H9 (cell line): ENCODE measurements at regions not wholly inside any gene's neighbourhood (a gene's known extent, or its start where the extent isn't known, plus 50 kb on each side); places are given as distances from the start of the nearest gene placed in this dataset.

Source experiments
- DNase-seq: peaks from one replicate; pipeline ENCODE4 v3.0.0-alpha.2; 2017
- H2AFZ ChIP-seq: one replicate; pipeline ENCODE4 v1.6.1; 2013; ENCODE audit warnings: mild to moderate bottlenecking, low read length, control low read depth, moderate library complexity
- H2AK5ac ChIP-seq: 2 replicates; pipeline ENCODE4 v1.6.1; 2013; ENCODE audit warnings: low read length, control low read depth, mixed read lengths; ENCODE audit not compliant: insufficient read length
- H2BK120ac ChIP-seq: one replicate; pipeline ENCODE4 v1.6.1; 2013; ENCODE audit warnings: low read depth, mild to moderate bottlenecking, low read length, control low read depth, inconsistent platforms; ENCODE audit not compliant: poor library complexity, severe bottlenecking
- H2BK12ac ChIP-seq: 2 replicates; pipeline ENCODE4 v1.6.1; 2013; ENCODE audit warnings: low read length, control low read depth, mixed read lengths, low read depth; ENCODE audit not compliant: insufficient read length
- H2BK15ac ChIP-seq: 2 replicates; pipeline ENCODE4 v1.6.1; 2013; ENCODE audit warnings: low read depth, low read length, control low read depth
- H2BK20ac ChIP-seq: one replicate; pipeline ENCODE4 v1.6.1; 2013; ENCODE audit warnings: low read depth, mild to moderate bottlenecking, low read length, control low read depth, inconsistent platforms; ENCODE audit not compliant: poor library complexity, severe bottlenecking
- H2BK5ac ChIP-seq: 2 replicates; pipeline ENCODE4 v1.6.1; 2013; ENCODE audit warnings: low read length, control low read depth, mixed read lengths; ENCODE audit not compliant: insufficient read length
- H3K14ac ChIP-seq: 2 replicates; pipeline ENCODE4 v1.6.1; 2013; ENCODE audit warnings: low read length, control low read depth; ENCODE audit not compliant: insufficient read depth
- H3K18ac ChIP-seq: 2 replicates; pipeline ENCODE4 v1.6.1; 2013; ENCODE audit warnings: low read depth, mild to moderate bottlenecking, mixed read lengths, low read length, control low read depth; ENCODE audit not compliant: insufficient read length
- H3K23ac ChIP-seq: 2 replicates; pipeline ENCODE4 v1.6.1; 2013; ENCODE audit warnings: low read length, control low read depth, mixed read lengths, low read depth; ENCODE audit not compliant: insufficient read length
- H3K23me2 ChIP-seq: 2 replicates; pipeline ENCODE4 v1.6.1; 2013; ENCODE audit warnings: low read depth, mild to moderate bottlenecking, mixed read lengths, low read length, control low read depth; ENCODE audit not compliant: insufficient read length, poor library complexity, severe bottlenecking
- H3K27ac ChIP-seq: 2 replicates; pipeline ENCODE4 v1.5.1; 2013; ENCODE audit warnings: low read length, control low read depth, mixed read lengths, low read depth; ENCODE audit not compliant: insufficient read length
- H3K27me3 ChIP-seq: 2 replicates; pipeline ENCODE4 v1.6.1; 2013; ENCODE audit warnings: low read length, control low read depth, inconsistent platforms; ENCODE audit not compliant: insufficient read depth
- H3K4ac ChIP-seq: 2 replicates; pipeline ENCODE4 v1.6.1; 2013; ENCODE audit warnings: low read depth, mild to moderate bottlenecking, control low read depth, inconsistent platforms, low read length, moderate library complexity
- H3K4me1 ChIP-seq: 2 replicates; pipeline ENCODE4 v1.6.1; 2013; ENCODE audit warnings: low read length, control low read depth, inconsistent platforms; ENCODE audit not compliant: insufficient read depth
- H3K4me2 ChIP-seq: 2 replicates; pipeline ENCODE4 v1.6.1; 2013; ENCODE audit warnings: low read length, control low read depth, mixed read lengths; ENCODE audit not compliant: insufficient read length, insufficient read depth
- H3K56ac ChIP-seq: 2 replicates; pipeline ENCODE4 v1.6.1; 2013; ENCODE audit warnings: low read depth, mild to moderate bottlenecking, mixed read lengths, low read length, control low read depth; ENCODE audit not compliant: insufficient read length
- H3K79me1 ChIP-seq: 2 replicates; pipeline ENCODE4 v1.6.1; 2013; ENCODE audit warnings: low read depth, mild to moderate bottlenecking, moderate library complexity, low read length, control low read depth, inconsistent platforms; ENCODE audit not compliant: insufficient read depth, poor library complexity, severe bottlenecking
- H3K79me2 ChIP-seq: 2 replicates; pipeline ENCODE4 v1.6.1; 2013; ENCODE audit warnings: low read length, control low read depth, inconsistent platforms; ENCODE audit not compliant: insufficient read depth
- H3K9ac ChIP-seq: 2 replicates; pipeline ENCODE4 v1.6.1; 2013; ENCODE audit warnings: low read length, control low read depth, mixed read lengths; ENCODE audit not compliant: insufficient read length; ENCODE audit errors: extremely low read depth
- H3K9me3 ChIP-seq: one replicate; pipeline ENCODE4 v1.6.1; 2013; ENCODE audit warnings: low read depth, low read length, inconsistent platforms; ENCODE audit not compliant: control insufficient read depth
- H3T11ph ChIP-seq: one replicate; pipeline ENCODE4 v1.6.1; 2013; ENCODE audit warnings: mild to moderate bottlenecking, low read length, control low read depth, inconsistent platforms
- H4K20me1 ChIP-seq: one replicate; pipeline ENCODE4 v1.6.1; 2013; ENCODE audit not compliant: control insufficient read depth, insufficient read length, insufficient read depth
- H4K5ac ChIP-seq: 2 replicates; pipeline ENCODE4 v1.6.1; 2013; ENCODE audit warnings: low read depth, mild to moderate bottlenecking, mixed read lengths, low read length, control low read depth; ENCODE audit not compliant: insufficient read length
- H4K8ac ChIP-seq: replicated peaks from 2 replicates; pipeline ENCODE4 v1.6.1; 2013; ENCODE audit warnings: low read length, control low read depth, mixed read lengths, low read depth; ENCODE audit not compliant: insufficient read length
- H4K91ac ChIP-seq: 2 replicates; pipeline ENCODE4 v1.6.1; 2013; ENCODE audit warnings: low read depth, mild to moderate bottlenecking, moderate library complexity, mixed read lengths, low read length, control low read depth; ENCODE audit not compliant: insufficient read length
- H3K27ac Mint-ChIP-seq, 3 experiments: 2 replicates in 2 of 3; 3 replicates in 1 of 3; pipeline ENCODE4 v1.8.0; 2020 to 2021; ENCODE audit warnings: mixed read lengths in 3 of 3, mild to moderate bottlenecking in 1 of 3, moderate library complexity in 1 of 3
- H3K27me3 Mint-ChIP-seq: 2 replicates; pipeline ENCODE4 v1.8.0; 2021; ENCODE audit warnings: low read depth, mild to moderate bottlenecking, moderate library complexity, mixed read lengths
- H3K36me3 Mint-ChIP-seq, 3 experiments: 2 replicates in 2 of 3; 3 replicates in 1 of 3; pipeline ENCODE4 v1.8.0; 2020 to 2021; ENCODE audit warnings: low read depth in 3 of 3, mixed read lengths in 3 of 3; ENCODE audit not compliant: insufficient read depth in 1 of 3
- H3K4me1 Mint-ChIP-seq, 2 experiments: 2 replicates each; pipeline ENCODE4 v1.8.0; 2020; ENCODE audit warnings: mixed read lengths in 2 of 2
- H3K4me3 Mint-ChIP-seq, 2 experiments: 2 replicates in 1 of 2; 3 replicates in 1 of 2; pipeline ENCODE4 v1.8.0; 2020 to 2021; ENCODE audit warnings: mild to moderate bottlenecking in 2 of 2, mixed read lengths in 2 of 2, moderate library complexity in 1 of 2
- H3K9me3 Mint-ChIP-seq, 2 experiments: 2 replicates in 1 of 2; 3 replicates in 1 of 2; pipeline ENCODE4 v1.8.0; 2020; ENCODE audit warnings: mild to moderate bottlenecking in 2 of 2, mixed read lengths in 2 of 2, moderate library complexity in 1 of 2
- CTCF ChIP-seq: fragments of 200-600 bp; sonication (generic); conservative IDR thresholded peaks from 3 replicates; pipeline ENCODE4 v1.8.0; 2021; ENCODE audit warnings: antibody characterized with exemption, mild to moderate bottlenecking
- WGBS: extraction: QIAGEN DNeasy Blood & Tissue Kit; methylation state at CpG from one replicate; pipeline ENCODE4 v1.1.7; 2013; ENCODE audit warnings: missing lambda C conversion rate, low lambda C conversion rate, mixed read lengths; ENCODE audit not compliant: insufficient read length; ENCODE audit errors: extremely low coverage; 5-methylcytosine and 5-hydroxymethylcytosine counted together

GRCh38 chr3:153502682-153503081, 340.7 kb downstream of the RAP2B start:
- H3K23me2 ChIP-seq: no peaks in the 10 kb centered on the region
- no peak overlapping the region for H3K23ac ChIP-seq
- no peak overlapping the region for H3K14ac ChIP-seq
- Mint-ChIP-seq H3K9me3 (no peaks in the 10 kb centered on the region), H3K27ac (0 out of 7 replicates have a peak overlapping the region, but pooled peaks of 1 of the 3 experiments have one; percentile 4), H3K36me3 (no peaks in the 10 kb centered on the region; a peak in 1 of 7 replicates), H3K27me3 (no peaks in the 10 kb centered on the region), H3K4me1 (no peaks in the 10 kb centered on the region), H3K4me3 (no peak overlapping the region)
- no peak overlapping the region for H2AFZ ChIP-seq
- WGBS: no CpG with 5 or more reads among the region's 1 CpG
- no peaks in the 10 kb centered on the region for H3K27me3 ChIP-seq
- no peak for DNase-seq
- no peak overlapping the region for H2BK5ac ChIP-seq
- H3K4me1 ChIP-seq: no peaks in the 10 kb centered on the region
- H3K9ac ChIP-seq: no peak overlapping the region
- H2BK120ac ChIP-seq: no peak overlapping the region
- no peaks in the 10 kb centered on the region for H3K9me3 ChIP-seq
- H2BK20ac ChIP-seq: no peak overlapping the region
- H2AK5ac ChIP-seq: no peak overlapping the region
- H2BK12ac ChIP-seq: no peak overlapping the region
- no peak overlapping the region for H4K5ac ChIP-seq
- H4K20me1 ChIP-seq: no peaks in the 10 kb centered on the region
- no peak overlapping the region for H3K4ac ChIP-seq
- no peak for TF ChIP-seq CTCF
- H3T11ph ChIP-seq: no peak overlapping the region
- H4K8ac ChIP-seq: no peak overlapping the region
- no peak overlapping the region for H3K56ac ChIP-seq
- no peak overlapping the region for H3K27ac ChIP-seq
- no peaks in the 10 kb centered on the region for H3K79me2 ChIP-seq
- H4K91ac ChIP-seq: no peak overlapping the region
- no peak overlapping the region for H3K18ac ChIP-seq
- H3K79me1 ChIP-seq: no peaks in the 10 kb centered on the region
- H2BK15ac ChIP-seq: no peak overlapping the region
- no peak overlapping the region for H3K4me2 ChIP-seq
